ENCODE measurements at regions not wholly inside any gene's neighbourhood (a gene's known extent, or its start where the extent isn't known, plus 50 kb on each side); places are given as distances from the start of the nearest gene placed in this dataset.

GRCh38 chr2:11028407-11028916 lies 116.7 kb downstream of the KCNF1 start:
- TF ChIP-seq POLR2A (IDR thresholded peaks at IDR 0.05), result no peak
- TF ChIP-seq EP300 (IDR thresholded peaks at IDR 0.05), result no peak

All from gastroesophageal sphincter (tissue), 2 donors.